ENCODE measurements at regions not wholly inside any gene's neighbourhood (a gene's known extent, or its start where the extent isn't known, plus 50 kb on each side); places are given as distances from the start of the nearest gene placed in this dataset.

DNA sequence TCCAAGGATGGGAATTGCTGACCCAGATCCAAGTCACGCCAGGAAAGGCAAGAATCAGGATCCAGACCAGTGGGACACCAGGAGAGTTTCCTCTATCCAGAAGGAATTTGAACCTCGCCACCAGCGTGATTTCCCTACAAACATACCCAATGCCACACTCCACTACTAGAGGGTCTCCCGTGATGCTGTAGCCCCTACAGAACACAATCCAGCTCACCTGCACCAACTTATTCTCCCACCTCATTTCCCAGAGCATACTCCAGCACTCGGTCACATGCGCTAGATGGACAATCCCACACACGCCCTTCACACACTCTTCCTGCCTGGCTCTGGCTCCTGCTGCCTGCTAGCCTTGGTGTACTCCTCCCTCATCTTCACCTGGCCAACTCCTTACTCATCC, 142.1 kb upstream of the PDE1C start:
- no peaks in the 10 kb centered on the region for H3K4me1 ChIP-seq (ENCODE audit: control insufficient read depth, insufficient read depth, low read length)
- intact Hi-C loops (cut with micrococcal nuclease; ENCODE audit: unreplicated experiment) (no loop called here), in situ Hi-C loops (cut with MboI) (loop anchor here (5.0 kb wide), 1 partner anchor 135 kb away; no protein-coding TSS in a partner anchor)
- BruUV-seq (replicated peaks): no TSS peak
- ChIA-PET RAD21 (ENCODE audit: unreplicated experiment) (interaction anchor here (1.3 to 3.8 kb wide), 2 partner anchors 11 to 136 kb away, joined by 4 to 50 read pairs; no protein-coding TSS in a partner anchor), CTCF (interaction anchor here (0.7 to 5.6 kb wide), 12 partner anchors 10 to 171 kb away, joined by 3 to 100 read pairs (median 8); no protein-coding TSS in a partner anchor), POLR2A (no interaction called here), SMC1A (ENCODE audit: uncharacterized antibody, unreplicated experiment) (interaction anchor here (0.8 to 3.8 kb wide), 4 partner anchors 13 to 290 kb away, joined by 3 to 52 read pairs (median 8); no protein-coding TSS in a partner anchor)
- no peaks in the 10 kb centered on the region for H3K9me3 ChIP-seq (replicated peaks; ENCODE audit: control insufficient read depth, insufficient read depth, low read length)
- no peak overlapping the region for H3K27ac ChIP-seq (ENCODE audit: control insufficient read depth, insufficient read depth)
- H2AFZ ChIP-seq (ENCODE audit: control insufficient read depth, low read depth, low read length): no peak overlapping the region
- TF ChIP-seq SPI1 (IDR thresholded peaks at IDR 0.05; ENCODE audit: borderline replicate concordance, insufficient read depth, low read depth, low read length) (no peak), STAT3 (IDR thresholded peaks at IDR 0.05; ENCODE audit: low read depth, low read length) (no peak), NFXL1 (IDR thresholded peaks at IDR 0.05; ENCODE audit: borderline replicate concordance) (no peak), MXI1 (IDR thresholded peaks at IDR 0.05; ENCODE audit: low read depth, low read length) (no peak), MYC (IDR thresholded peaks at IDR 0.05; ENCODE audit: insufficient read depth, insufficient read length, insufficient replicate concordance, low read length, severe bottlenecking) (no peak), NR2C1 (IDR thresholded peaks at IDR 0.05) (no peak)
- H4K20me1 ChIP-seq (ENCODE audit: control insufficient read depth, insufficient read depth): no peaks in the 10 kb centered on the region
- no peak overlapping the region for H3K9ac ChIP-seq (ENCODE audit: control insufficient read depth, insufficient read depth, low read length)
- no peaks in the 10 kb centered on the region; a peak in 1 of 4 replicates for H3K27me3 ChIP-seq (replicated peaks in 1 of 2; ENCODE audit: control insufficient read depth in 2 of 2, insufficient read depth in 2 of 2, low read length in 1 of 2)
- DNase-seq (ENCODE audit: low read depth, low spot score) (no peak), FAIRE-seq (no peak), ATAC-seq (no peak)
- no peak overlapping the region for H3K4me3 ChIP-seq
- no peak overlapping the region for H3K4me2 ChIP-seq (ENCODE audit: control insufficient read depth, insufficient read depth)
- H3K36me3 ChIP-seq (ENCODE audit: control insufficient read depth in 2 of 2, insufficient read depth in 2 of 2, low read length in 1 of 2): no peaks in the 10 kb centered on the region
- WGBS (ENCODE audit: insufficient coverage, insufficient replicate concordance, low lambda C conversion rate, missing lambda C conversion rate): 52% methylated on average over 7 of the region's 7 CpGs
- H3K79me2 ChIP-seq (ENCODE audit: control insufficient read depth, insufficient read depth, low read length): no peaks in the 10 kb centered on the region

DNA sequence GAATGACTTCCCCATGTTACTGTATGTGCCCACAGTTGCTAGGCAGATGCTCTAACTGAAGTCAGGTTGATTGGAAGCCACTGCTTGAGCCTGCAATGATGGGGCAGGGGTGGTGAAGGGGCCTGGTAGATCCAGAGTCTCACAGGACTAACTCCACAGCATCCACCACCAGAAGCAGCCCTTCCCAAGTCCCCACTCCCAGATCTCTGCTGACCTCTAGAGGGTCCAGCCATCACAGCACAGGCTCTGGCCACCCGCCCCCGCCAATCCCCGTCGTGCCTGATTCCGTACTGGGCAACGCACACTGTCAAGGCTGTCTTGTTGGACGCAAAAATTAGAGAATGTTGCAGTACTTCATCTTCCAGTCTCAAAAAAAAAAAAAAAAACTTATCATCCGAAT, 136.8 kb upstream of the PDE1C start:
- no peak for DNase-seq (ENCODE audit: low read depth, low spot score)
- intact Hi-C loops (cut with micrococcal nuclease; ENCODE audit: unreplicated experiment): loop anchor here (10.0 kb wide), 1 partner anchor 422 kb away; no protein-coding TSS in a partner anchor
- ChIA-PET SMC1A (ENCODE audit: uncharacterized antibody, unreplicated experiment) (interaction anchor here (1.2 to 4.0 kb wide), 2 partner anchors 141 to 425 kb away, joined by 4 to 15 read pairs; no protein-coding TSS in a partner anchor), CTCF (interaction anchor here (1.0 to 6.8 kb wide), 6 partner anchors 8 to 462 kb away, joined by 3 to 100 read pairs (median 28); no protein-coding TSS in a partner anchor), POLR2A (interaction anchor here (0.5 kb wide), 1 partner anchor 1603 kb away, joined by 5 read pairs; no protein-coding TSS in a partner anchor), RAD21 (ENCODE audit: unreplicated experiment) (interaction anchor here (0.7 to 1.4 kb wide), 2 partner anchors 141 to 426 kb away, joined by 3 to 4 read pairs; no protein-coding TSS in a partner anchor)
- Histone ChIP-seq H2AFZ (ENCODE audit: control insufficient read depth, low read depth, low read length) (no peak overlapping the region), H3K27me3 (replicated peaks in 1 of 2; ENCODE audit: control insufficient read depth in 2 of 2, insufficient read depth in 2 of 2, low read length in 1 of 2) (no peaks in the 10 kb centered on the region; a peak in 1 of 4 replicates), H3K9ac (ENCODE audit: control insufficient read depth, insufficient read depth, low read length) (no peak overlapping the region), H3K79me2 (ENCODE audit: control insufficient read depth, insufficient read depth, low read length) (no peaks in the 10 kb centered on the region), H3K4me1 (ENCODE audit: control insufficient read depth, insufficient read depth, low read length) (no peaks in the 10 kb centered on the region), H3K36me3 (ENCODE audit: control insufficient read depth in 2 of 2, insufficient read depth in 2 of 2, low read length in 1 of 2) (no peaks in the 10 kb centered on the region), H3K9me3 (replicated peaks; ENCODE audit: control insufficient read depth, insufficient read depth, low read length) (no peaks in the 10 kb centered on the region; the same call in 2 of the 3 replicates), H4K20me1 (ENCODE audit: control insufficient read depth, insufficient read depth) (no peaks in the 10 kb centered on the region), H3K4me3 (no peak overlapping the region), H3K27ac (ENCODE audit: control insufficient read depth, insufficient read depth) (no peak overlapping the region), H3K4me2 (ENCODE audit: control insufficient read depth, insufficient read depth) (no peak overlapping the region)
- ATAC-seq: no peak
- 80% methylated on average over 8 of the region's 8 CpGs for WGBS (ENCODE audit: insufficient coverage, insufficient replicate concordance, low lambda C conversion rate, missing lambda C conversion rate)
- in situ Hi-C loops (cut with MboI): no loop called here
- TF ChIP-seq RAD21 (IDR thresholded peaks at IDR 0.05; ENCODE audit: insufficient read depth, low read depth, low read length) (0 out of 2 replicates have a peak, but pooled peaks have one; percentile 6), IKZF2 (IDR thresholded peaks at IDR 0.05) (no peak)
- no TSS peak for BruUV-seq (replicated peaks)
- no peak for FAIRE-seq
